HCT116 (cell line): ENCODE measurements at regions not wholly inside any gene's neighbourhood (a gene's known extent, or its start where the extent isn't known, plus 50 kb on each side); places are given as distances from the start of the nearest gene placed in this dataset.

Experiments used
- ATAC-seq: fragments of 200-7000 bp; cut with Tn5 transposase; 2 replicates; pipeline ENCODE4 v1.9.1; 2020; ENCODE audit warnings: mild to moderate bottlenecking, moderate library complexity
- BruUV-seq: library from RNA; stranded (reverse); fragments of 400-500 nt; replicated peaks from 2 replicates; lab custom pipeline; 2021; lab: Mats Ljungman, UMichigan
- CTCF ChIA-PET: fragments of 300-600 bp; sonication (Branson Sonifier 250); formaldehyde crosslinking; loops from one replicate; lab custom pipeline; 2021; ENCODE audit warnings: antibody characterized with exemption; lab: Charles Lee
- POLR2A ChIA-PET: fragments of 300-600, 350-600 bp; sonication (Branson Sonifier 250); formaldehyde crosslinking; loops from one replicate; lab custom pipeline; 2021; ENCODE audit warnings: antibody characterized with exemption; lab: Charles Lee
- RAD21 ChIA-PET, 2 experiments: fragments of 300-600 bp; sonication (Branson Sonifier 250); formaldehyde crosslinking; loops; one replicate each; lab custom pipeline; 2023; ENCODE audit warnings: low total read pairs in 2 of 2; ENCODE audit not compliant: uncharacterized antibody in 2 of 2, unreplicated experiment in 2 of 2, low non-redundant PET in 1 of 2; lab: Charles Lee
- DNase-seq: peaks from one replicate; pipeline ENCODE4 v3.0.0-alpha.2; 2010; ENCODE audit warnings: low read depth, low spot score
- H2AFZ ChIP-seq: fragments of 200-600 bp; shearing (Covaris generic), sonication (generic); 2 replicates; pipeline ENCODE4 v1.6.1; 2017; ENCODE audit warnings: low read depth, mixed run types, mixed read lengths, antibody characterized with exemption, low read length; ENCODE audit not compliant: poor library complexity, severe bottlenecking
- H3K27ac ChIP-seq: 2 replicates; pipeline ENCODE4 v1.5.1; 2012; ENCODE audit warnings: low read depth, low read length
- H3K27me3 ChIP-seq: fragments of 200-600 bp; sonication (generic); 2 replicates; pipeline ENCODE4 v1.6.1; 2016; ENCODE audit warnings: mixed run types, low read length, mixed read lengths; ENCODE audit not compliant: insufficient read depth
- H3K36me3 ChIP-seq, 2 experiments: fragments of 200-500 bp in 1 of 2; fragments of 200-600 bp in 1 of 2; sonication (Bioruptor generic) in 1 of 2; sonication (generic) in 1 of 2; 2 replicates each; pipeline versions ENCODE4 v1.5.1 to v1.6.1; 2014 to 2016; ENCODE audit warnings: low read length in 2 of 2, inconsistent platforms in 1 of 2, mixed read lengths in 1 of 2, mixed run types in 1 of 2; ENCODE audit not compliant: insufficient read depth in 2 of 2, control insufficient read depth in 1 of 2
- H3K4me1 ChIP-seq, 2 experiments: fragments of 200-600 bp in 1 of 2; sonication (generic) in 1 of 2; 2 replicates each; pipeline versions ENCODE4 v1.5.1 to v1.6.1; 2012 to 2017; ENCODE audit warnings: low read length in 2 of 2, inconsistent platforms in 1 of 2, mild to moderate bottlenecking in 1 of 2, mixed read lengths in 1 of 2, mixed run types in 1 of 2, moderate library complexity in 1 of 2; ENCODE audit not compliant: insufficient read depth in 2 of 2, control insufficient read depth in 1 of 2
- H3K4me2 ChIP-seq: fragments of 200-600 bp; sonication (generic); 2 replicates; pipeline ENCODE4 v1.6.1; 2017; ENCODE audit warnings: mixed run types, low read length, mixed read lengths
- H3K4me3 ChIP-seq, 2 experiments: fragments of 200-600 bp in 1 of 2; sonication (generic) in 1 of 2; replicated peaks in 1 of 2; 2 replicates each; pipeline ENCODE4 v1.5.1; 2011 to 2016; ENCODE audit warnings: low read length in 2 of 2, control low read depth in 1 of 2, low read depth in 1 of 2, mild to moderate bottlenecking in 1 of 2, mixed read lengths in 1 of 2, mixed run types in 1 of 2
- H3K79me2 ChIP-seq: fragments of 200-600 bp; sonication (generic); 2 replicates; pipeline ENCODE4 v1.6.1; 2017; ENCODE audit warnings: mild to moderate bottlenecking, mixed run types, low read length, moderate library complexity, mixed read lengths; ENCODE audit not compliant: insufficient read depth
- H3K9ac ChIP-seq: fragments of 200-600 bp; sonication (generic); 2 replicates; pipeline ENCODE4 v1.6.1; 2016; ENCODE audit warnings: low read length, mixed read lengths
- H3K9me2 ChIP-seq: fragments of 200-600 bp; sonication (generic), shearing (Covaris generic); 2 replicates; pipeline ENCODE4 v1.6.1; 2017; ENCODE audit warnings: mixed run types, mild to moderate bottlenecking, moderate library complexity; ENCODE audit not compliant: insufficient read depth
- H3K9me3 ChIP-seq, 2 experiments: fragments of 200-500 bp in 1 of 2; fragments of 200-600 bp in 1 of 2; sonication (Bioruptor generic) in 1 of 2; sonication (generic) in 1 of 2; 2 replicates each; pipeline ENCODE4 v1.6.1; 2014 to 2017; ENCODE audit warnings: low read length in 2 of 2, mixed read lengths in 2 of 2, inconsistent platforms in 1 of 2, low read depth in 1 of 2, mild to moderate bottlenecking in 1 of 2, mixed run types in 1 of 2, moderate library complexity in 1 of 2; ENCODE audit not compliant: control insufficient read depth in 1 of 2, insufficient read depth in 1 of 2
- H4K20me1 ChIP-seq: fragments of 200-600 bp; sonication (generic), shearing (Covaris generic); 2 replicates; pipeline ENCODE4 v1.6.1; 2017; ENCODE audit warnings: mixed run types, mild to moderate bottlenecking, moderate library complexity; ENCODE audit not compliant: insufficient read depth
- ATF3 ChIP-seq: IDR thresholded peaks from 2 replicates; pipeline ENCODE4 v1.6.1; 2012
- CEBPB ChIP-seq: IDR thresholded peaks from 2 replicates; pipeline ENCODE4 v1.6.1; 2012; ENCODE audit warnings: low read depth
- CTCF ChIP-seq, 3 experiments: fragments of 200-600 bp in 1 of 3; sonication (generic) in 1 of 3; IDR thresholded peaks in 2 of 3; conservative IDR thresholded peaks in 1 of 3; 2 replicates each; pipeline ENCODE4 v1.5.1; 2012 to 2017; ENCODE audit warnings: low read depth in 2 of 3, low read length in 2 of 3, antibody characterized with exemption in 1 of 3, borderline replicate concordance in 1 of 3, control low read depth in 1 of 3, mild to moderate bottlenecking in 1 of 3, mixed read lengths in 1 of 3, mixed run types in 1 of 3, moderate library complexity in 1 of 3; ENCODE audit not compliant: insufficient read depth in 1 of 3
- EGR1 ChIP-seq: IDR thresholded peaks from 2 replicates; pipeline ENCODE4 v1.6.1; 2012; ENCODE audit warnings: low read depth
- ELF1 ChIP-seq: IDR thresholded peaks from 2 replicates; pipeline ENCODE4 v1.6.1; 2012; ENCODE audit warnings: low read depth, borderline replicate concordance
- MAX ChIP-seq: IDR thresholded peaks from 2 replicates; pipeline ENCODE4 v1.6.1; 2012
- REST ChIP-seq: IDR thresholded peaks from 2 replicates; pipeline ENCODE4 v1.6.1; 2012; ENCODE audit warnings: low read depth
- SIN3A ChIP-seq: IDR thresholded peaks from 2 replicates; pipeline ENCODE4 v1.6.1; 2012; ENCODE audit warnings: low read depth
- SP1 ChIP-seq: IDR thresholded peaks from 2 replicates; pipeline ENCODE4 v1.6.1; 2012; ENCODE audit warnings: low read depth
- SRF ChIP-seq: IDR thresholded peaks from 2 replicates; pipeline ENCODE4 v1.6.1; 2012; ENCODE audit warnings: low read depth
- TCF7L2 ChIP-seq: IDR thresholded peaks from 2 replicates; pipeline ENCODE4 v1.7.0; 2011; ENCODE audit warnings: borderline replicate concordance, inconsistent platforms; ENCODE audit not compliant: insufficient read depth, insufficient read length; ENCODE audit errors: extremely low read depth
- YY1 ChIP-seq: IDR thresholded peaks from 2 replicates; pipeline ENCODE4 v1.6.1; 2011; ENCODE audit warnings: low read length, low read depth, moderate library complexity, mild to moderate bottlenecking; ENCODE audit not compliant: insufficient replicate concordance; ENCODE audit errors: extremely low read depth
- ZNF274 ChIP-seq: fragments of 200-500 bp; sonication (Bioruptor generic); IDR thresholded peaks from 2 replicates; pipeline ENCODE4 v1.6.1; 2014; ENCODE audit warnings: mild to moderate bottlenecking, low read depth, low read length, inconsistent platforms
- intact Hi-C: fragments of 100-400 bp; cut with micrococcal nuclease; formaldehyde crosslinking; loops from 2 replicates; pipeline ENCODE4 v1.10.0; 2022

- intact Hi-C loops, result no loop called here
- CTCF ChIA-PET, result no interaction called here
- POLR2A ChIA-PET, result no interaction called here
- Histone ChIP-seq H3K4me3 (no peak overlapping the region), H2AFZ (no peak overlapping the region), H4K20me1 (no peaks in the 10 kb centered on the region), H3K4me1 (no peaks in the 10 kb centered on the region), H3K27me3 (no peaks in the 10 kb centered on the region), H3K9me2 (no peaks in the 10 kb centered on the region), H3K27ac (no peak overlapping the region), H3K79me2 (no peaks in the 10 kb centered on the region), H3K4me2 (no peak overlapping the region), H3K9me3 (no peaks in the 10 kb centered on the region), H3K9ac (no peak overlapping the region), H3K36me3 (no peaks in the 10 kb centered on the region)
- no peak for DNase-seq
- BruUV-seq, result no TSS peak
- RAD21 ChIA-PET, result no interaction called here
- no peak for ATAC-seq
- TF ChIP-seq ZNF274 (no peak), ELF1 (no peak), EGR1 (no peak)
These were observed 876.8 kb downstream of the FAT4 start for GRCh38 chr4:126191536-126191935.

GRCh38 chr4:126192506-126192905 lies 877.8 kb downstream of the FAT4 start:
- no peaks in the 10 kb centered on the region for H3K36me3 ChIP-seq
- intact Hi-C loops, result no loop called here
- H3K9me3 ChIP-seq, result no peaks in the 10 kb centered on the region
- TF ChIP-seq CEBPB (no peak), ZNF274 (no peak), ATF3 (no peak), SP1 (no peak), ELF1 (no peak), CTCF (IDR thresholded peaks at IDR 0.05 in 2 of 3, conservative IDR thresholded peaks at IDR 0.05 in 1 of 3; ENCODE audit: borderline replicate concordance in 1 of 3, insufficient read depth in 1 of 3, low read depth in 2 of 3, low read length in 2 of 3) (no peak), REST (no peak), MAX (no peak), TCF7L2 (no peak), YY1 (no peak), SIN3A (no peak), SRF (no peak)
- H3K79me2 ChIP-seq, result no peaks in the 10 kb centered on the region
- no peak overlapping the region for H3K9ac ChIP-seq
- no TSS peak for BruUV-seq
- DNase-seq, result no peak
- H4K20me1 ChIP-seq, result no peaks in the 10 kb centered on the region
- no peaks in the 10 kb centered on the region for H3K4me1 ChIP-seq
- H3K4me2 ChIP-seq, result no peak overlapping the region
- ChIA-PET POLR2A (no interaction called here), CTCF (no interaction called here), RAD21 (no interaction called here)
- H2AFZ ChIP-seq, result no peak overlapping the region
- no peak for ATAC-seq
- no peak overlapping the region for H3K27ac ChIP-seq
- no peaks in the 10 kb centered on the region for H3K27me3 ChIP-seq
- H3K4me3 ChIP-seq, result no peak overlapping the region
- H3K9me2 ChIP-seq, result no peaks in the 10 kb centered on the region
